ENCODE measurements at regions not wholly inside any gene's neighbourhood (a gene's known extent, or its start where the extent isn't known, plus 50 kb on each side); places are given as distances from the start of the nearest gene placed in this dataset.
"Not testable (repeated sequence)": the region's sequence is repeated elsewhere in the genome, so short reads cannot be mapped to it uniquely, and the experiment has no call there.

DNA sequence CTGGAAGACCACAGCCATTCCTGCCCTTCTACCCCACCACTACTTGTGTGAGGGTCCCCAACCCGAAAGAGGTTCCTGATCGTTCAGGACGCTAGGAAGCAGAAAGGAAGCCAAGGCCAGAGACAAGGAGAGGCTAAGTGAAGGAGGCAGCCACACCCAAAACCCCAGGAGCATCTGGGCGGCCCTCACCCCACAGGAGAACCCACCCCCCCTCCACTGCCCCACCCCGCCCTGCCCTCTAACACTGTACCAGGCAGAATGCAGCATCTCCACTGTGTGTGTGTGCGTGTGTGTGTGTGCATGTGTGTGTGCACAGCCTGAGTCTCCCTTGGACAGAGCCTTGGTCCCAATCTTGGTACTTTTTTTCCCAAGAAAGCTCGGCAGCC, 207.5 kb upstream of the HAAO start:
- no peak for DNase-seq

DNA sequence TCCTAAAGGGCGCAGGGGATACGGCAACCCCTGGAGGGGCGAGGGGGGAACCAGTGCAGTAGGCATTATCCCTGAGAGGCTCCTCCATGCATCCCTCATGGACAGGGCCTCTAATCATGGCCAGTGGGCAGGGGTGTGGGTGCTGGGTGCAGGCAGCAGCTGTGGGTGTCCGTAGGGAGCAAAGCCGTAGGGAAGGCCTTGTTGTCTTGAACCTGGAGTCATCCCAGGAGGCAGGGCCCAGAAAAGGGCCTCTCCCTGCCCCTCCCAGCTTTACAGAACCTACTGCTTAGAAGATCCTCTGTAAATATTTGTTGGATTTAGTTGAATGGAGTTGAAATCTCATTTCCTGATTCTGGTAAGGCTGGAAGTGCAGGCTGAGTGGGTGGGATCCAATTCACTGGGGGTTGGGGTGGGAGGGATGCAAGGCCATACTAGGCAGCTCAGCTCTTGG, 207.0 kb upstream of the HAAO start:
- POLR2A ChIA-PET = no interaction called here
- peaks cover 0 to under 1% (median 0%) of the 10 kb centered on the region in 4 donors for H3K4me1 Mint-ChIP-seq

More for the DNA sequence above, 207.5 kb upstream of the HAAO start:
- peaks cover 0 to 8% (median 0%) of the 10 kb centered on the region in 3 donors for H3K36me3 Mint-ChIP-seq
- no peak for ATAC-seq
- H3K4me1 Mint-ChIP-seq = peaks cover 0 to 4% (median 0%) of the 10 kb centered on the region in 4 donors
- H3K27me3 Mint-ChIP-seq = no peaks in the 10 kb centered on the region
- H3K27ac Mint-ChIP-seq = peak overlapping the region in 1 of 10 donors; percentile 35
- no peak overlapping the region for H3K4me3 Mint-ChIP-seq
- POLR2A ChIA-PET = no interaction called here
- H3K9me3 Mint-ChIP-seq = peaks cover 0 to 9% (median 4%) of the 10 kb centered on the region in 9 donors

DNA sequence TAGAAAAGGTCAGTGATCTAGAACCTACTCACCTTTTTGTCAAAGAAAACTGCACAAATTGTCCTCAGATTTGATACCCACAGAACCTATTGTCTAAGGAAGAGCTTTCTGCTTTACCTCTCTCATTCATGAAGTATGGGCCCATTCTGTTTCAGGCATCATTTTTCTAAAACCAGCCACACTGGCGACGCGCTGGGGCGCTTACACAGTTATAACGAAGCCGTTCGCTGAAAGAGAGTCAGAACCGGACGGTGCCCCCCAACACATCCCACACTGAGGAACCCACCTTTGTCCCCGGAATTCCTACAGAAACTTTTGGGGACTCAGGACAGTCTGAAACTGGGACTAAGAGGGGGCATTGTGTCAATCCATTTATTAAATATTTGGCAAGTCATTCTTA, 206.3 kb upstream of the HAAO start:
- DNase-seq (no peak), ATAC-seq (no peak)
- Mint-ChIP-seq H3K4me1 (no peaks in the 10 kb centered on the region), H3K9me3 (peaks cover 0 to 9% (median 4%) of the 10 kb centered on the region in 9 donors), H3K27me3 (no peaks in the 10 kb centered on the region), H3K27ac (no peak overlapping the region), H3K4me3 (no peak overlapping the region), H3K36me3 (peaks cover 0 to 8% (median 0%) of the 10 kb centered on the region in 3 donors)
- POLR2A ChIA-PET = no interaction called here

More for the DNA sequence above, 207.0 kb upstream of the HAAO start:
- peaks cover 0 to 9% (median 4%) of the 10 kb centered on the region in 9 donors for H3K9me3 Mint-ChIP-seq
- H3K27me3 Mint-ChIP-seq = no peaks in the 10 kb centered on the region
- peaks cover 0 to 8% (median 0%) of the 10 kb centered on the region in 3 donors for H3K36me3 Mint-ChIP-seq
- no peak overlapping the region for H3K27ac Mint-ChIP-seq
- DNase-seq = no peak
- ATAC-seq = no peak
- no peak overlapping the region for H3K4me3 Mint-ChIP-seq

DNA sequence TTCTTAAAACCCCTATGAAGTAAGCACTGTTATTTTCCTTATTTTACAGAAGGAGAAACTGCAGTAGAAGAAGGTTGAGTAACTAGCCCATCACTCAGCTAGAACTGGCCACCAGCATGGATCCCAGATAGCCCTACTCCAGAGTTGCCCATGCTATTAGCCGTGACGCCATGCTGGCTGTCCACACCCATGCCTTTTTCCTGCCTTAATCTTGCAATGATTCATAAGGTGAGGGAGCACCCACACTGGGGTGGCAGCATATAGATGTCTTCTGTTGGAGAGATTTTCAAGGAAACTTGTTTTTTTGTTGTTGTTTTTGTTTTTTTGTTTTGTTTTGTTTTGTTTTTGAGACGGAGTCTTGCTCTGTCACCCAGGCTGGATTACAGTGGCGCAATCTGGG, 204.1 kb upstream of the HAAO start:
- POLR2A ChIA-PET = interaction anchor here (0.6 kb wide), 1 partner anchor 89 kb away, joined by 3 read pairs; no protein-coding TSS in a partner anchor
- no peak overlapping the region for H3K27ac Mint-ChIP-seq
- DNase-seq (no peak), ATAC-seq (no peak)
- H3K27me3 Mint-ChIP-seq = no peaks in the 10 kb centered on the region
- peaks cover 0 to 8% (median 0%) of the 10 kb centered on the region in 3 donors for H3K36me3 Mint-ChIP-seq
- H3K4me1 Mint-ChIP-seq = no peaks in the 10 kb centered on the region
- no peak overlapping the region for H3K4me3 Mint-ChIP-seq
- peaks cover 0 to 9% (median 4%) of the 10 kb centered on the region in 9 donors for H3K9me3 Mint-ChIP-seq

DNA sequence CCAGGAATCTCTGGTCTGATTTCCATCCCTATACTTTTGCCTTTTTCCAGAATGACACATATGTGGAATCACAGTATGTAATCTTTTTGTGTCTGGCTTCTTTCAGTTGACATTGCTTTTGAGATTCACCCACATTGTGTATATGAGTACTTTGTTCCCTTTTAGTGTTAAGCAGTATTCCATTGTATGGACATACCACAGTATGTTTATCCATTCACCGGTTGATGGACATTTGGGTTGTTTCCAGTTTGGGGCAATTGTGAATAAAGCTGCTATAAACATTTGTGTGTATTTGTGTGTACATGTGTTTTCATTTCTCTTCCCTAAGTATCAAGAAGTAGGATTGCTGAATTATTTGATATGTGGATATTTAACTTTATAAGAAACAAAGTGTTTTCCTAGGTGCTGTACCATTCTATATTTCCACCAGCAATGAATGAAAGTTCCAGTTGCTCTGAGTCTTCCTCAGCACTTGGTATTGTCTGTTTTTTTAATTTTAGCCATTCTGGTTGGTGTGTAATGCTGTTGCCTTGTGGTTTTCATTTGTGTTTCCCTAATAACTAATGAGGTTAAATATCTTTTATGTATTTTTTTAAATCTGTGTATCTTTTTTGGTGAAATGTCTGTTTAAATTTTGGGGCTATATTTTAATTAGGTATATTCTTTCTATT, 203.5 kb upstream of the HAAO start:
- ATAC-seq (no peak), DNase-seq (no peak)
- Mint-ChIP-seq H3K27me3 (no peaks in the 10 kb centered on the region), H3K9me3 (peaks cover 0 to 9% (median 4%) of the 10 kb centered on the region in 9 donors), H3K4me3 (no peak overlapping the region), H3K4me1 (no peaks in the 10 kb centered on the region), H3K27ac (no peak overlapping the region), H3K36me3 (peaks cover 0 to 8% (median 0%) of the 10 kb centered on the region in 3 donors)
- POLR2A ChIA-PET = interaction anchor here (0.6 kb wide), 1 partner anchor 90 kb away, joined by 3 read pairs; no protein-coding TSS in a partner anchor

DNA sequence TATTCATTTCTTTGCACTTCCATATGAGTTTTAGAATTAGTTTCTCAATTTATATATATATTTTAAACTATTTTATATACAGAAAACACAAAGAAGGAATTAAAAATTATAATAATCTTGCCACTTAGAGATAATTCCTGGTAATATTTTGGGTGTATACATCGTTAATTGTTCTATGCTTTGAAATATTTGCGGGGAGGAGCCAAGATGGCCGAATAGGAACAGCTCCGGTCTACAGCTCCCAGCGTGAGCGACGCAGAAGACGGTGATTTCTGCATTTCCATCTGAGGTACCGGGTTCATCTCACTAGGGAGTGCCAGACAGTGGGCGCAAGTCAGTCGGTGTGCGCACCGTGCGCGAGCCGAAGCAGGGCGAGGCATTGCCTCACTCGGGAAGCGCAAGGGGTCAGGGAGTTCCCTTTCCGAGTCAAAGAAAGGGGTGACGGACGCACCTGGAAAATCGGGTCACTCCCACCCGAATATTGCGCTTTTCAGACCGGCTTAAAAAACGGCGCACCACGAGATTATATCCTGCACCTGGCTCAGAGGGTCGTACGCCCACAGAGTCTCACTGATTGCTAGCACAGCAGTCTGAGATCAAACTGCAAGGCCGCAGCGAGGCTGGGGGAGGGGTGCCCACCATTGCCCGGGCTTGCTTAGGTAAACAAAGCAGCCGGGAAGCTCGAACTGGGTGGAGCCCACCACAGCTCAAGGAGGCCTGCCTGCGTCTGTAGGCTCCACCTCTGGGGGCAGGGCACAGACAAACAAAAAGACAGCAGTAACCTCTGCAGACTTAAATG, 197.1 kb upstream of the HAAO start:
- H3K36me3 Mint-ChIP-seq, H3K27me3 Mint-ChIP-seq, POLR2A ChIA-PET, ATAC-seq, H3K9me3 Mint-ChIP-seq: not testable (repeated sequence)
- H3K4me1 Mint-ChIP-seq = peaks cover 3 to 11% (median 7%) of the 10 kb centered on the region in 4 donors
- peak overlapping the region in 3 of 10 donors; percentile 35 to 69 (median 40) for H3K27ac Mint-ChIP-seq
- H3K4me3 Mint-ChIP-seq = peak overlapping the region in 2 of 10 donors; percentile 23 to 41
- DNase-seq = peak in 2 of 10 donors; percentile 9 to 27

DNA sequence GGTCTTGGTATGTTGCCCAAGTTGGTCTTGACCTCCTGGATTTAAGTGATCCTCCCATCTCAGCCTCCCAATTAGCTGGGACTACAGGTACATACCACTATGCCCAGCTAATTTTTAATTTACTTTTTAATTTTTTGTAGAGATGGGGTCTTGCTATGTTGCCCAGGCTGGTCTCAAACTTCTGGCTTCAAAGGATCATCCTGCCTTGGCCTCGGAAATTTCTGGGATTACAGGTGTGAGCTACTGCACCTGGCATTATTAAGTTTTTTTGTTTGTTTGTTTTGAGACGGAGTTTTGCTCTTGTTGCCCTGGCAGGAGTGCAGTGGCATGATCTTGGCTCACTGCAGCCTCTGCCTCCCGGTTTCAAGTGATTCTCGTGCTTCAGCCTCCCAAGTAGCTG, 195.7 kb upstream of the HAAO start:
- not testable (repeated sequence) for H3K4me3 Mint-ChIP-seq, DNase-seq, H3K9me3 Mint-ChIP-seq, H3K36me3 Mint-ChIP-seq, ATAC-seq, H3K27me3 Mint-ChIP-seq
- POLR2A ChIA-PET = interaction anchor here (1.3 kb wide), 1 partner anchor 231 kb away, joined by 5 read pairs; no protein-coding TSS in a partner anchor
- Mint-ChIP-seq H3K4me1 (peaks cover 3 to 11% (median 7%) of the 10 kb centered on the region in 4 donors), H3K27ac (peak overlapping the region in 1 of 10 donors; percentile 34)

DNA sequence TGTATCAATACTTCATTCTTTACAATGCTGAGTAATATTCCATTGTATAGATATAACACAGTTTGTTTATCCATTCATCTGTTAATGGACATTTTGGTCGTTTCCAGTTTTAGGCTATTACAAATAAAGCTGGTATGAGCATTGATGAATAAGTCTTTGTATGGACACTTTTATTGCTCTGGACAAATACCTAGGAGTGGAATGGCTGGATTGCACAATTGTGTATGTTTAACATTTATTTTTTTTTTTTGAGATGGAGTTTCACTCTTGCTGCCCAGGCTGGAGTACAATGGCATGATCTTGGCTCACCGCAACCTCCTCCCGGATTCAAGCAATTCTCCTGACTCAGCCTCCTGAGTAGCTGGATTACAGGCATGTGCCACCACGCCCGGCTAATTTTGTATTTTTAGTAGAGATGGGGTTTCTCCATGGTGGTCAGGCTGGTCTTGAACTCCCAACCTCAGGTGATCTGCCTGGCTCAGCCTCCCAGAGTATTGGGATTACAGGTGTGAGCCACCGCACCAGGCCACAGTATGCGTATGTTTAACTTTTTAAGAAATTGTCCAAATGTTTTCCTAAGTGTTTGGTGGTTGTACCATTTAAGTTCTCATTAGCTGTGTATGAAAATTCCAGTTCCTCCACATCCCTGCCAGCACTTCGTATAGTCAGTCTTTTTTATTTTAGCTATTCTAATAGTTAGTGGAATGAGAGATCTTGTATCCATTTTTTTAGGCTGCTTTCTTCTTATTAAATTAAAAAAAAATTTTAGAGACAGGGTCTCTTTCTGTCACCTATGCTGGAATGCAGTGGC, 194.9 kb upstream of the HAAO start:
- no peak for ATAC-seq
- POLR2A ChIA-PET = interaction anchor here (1.3 kb wide), 1 partner anchor 232 kb away, joined by 5 read pairs; no protein-coding TSS in a partner anchor
- Mint-ChIP-seq H3K36me3 (no peaks in the 10 kb centered on the region), H3K27ac (peak overlapping the region in 3 of 10 donors; percentile 0 to 20 (median 8)), H3K4me1 (peaks cover 3 to 11% (median 7%) of the 10 kb centered on the region in 4 donors), H3K4me3 (no peak overlapping the region), H3K27me3 (peaks cover 0 to 1% (median 0%) of the 10 kb centered on the region in 5 donors), H3K9me3 (peaks cover 0 to 2% (median 0%) of the 10 kb centered on the region in 9 donors)
- no peak for DNase-seq

DNA sequence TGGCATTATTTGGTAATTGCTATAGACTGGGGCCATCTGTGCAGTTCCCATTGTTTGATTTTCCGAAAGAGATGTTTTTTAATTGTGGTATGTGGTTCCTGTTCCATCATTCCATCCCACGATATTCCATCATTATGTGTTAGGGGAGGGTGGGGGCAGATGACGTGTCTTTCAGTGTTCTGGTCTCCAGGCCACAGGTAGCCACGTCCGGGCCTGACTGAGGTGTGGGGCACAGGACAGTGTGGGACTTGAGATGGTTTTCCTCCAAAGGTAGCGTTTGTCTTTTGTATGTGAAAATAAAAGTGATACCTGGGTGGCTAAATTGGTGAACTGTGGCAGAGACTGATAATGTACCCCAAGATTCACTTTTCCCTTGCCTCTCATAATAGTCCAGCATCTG, 192.2 kb upstream of the HAAO start:
- DNase-seq (peak in 1 of 10 donors; percentile 15), ATAC-seq (no peak)
- H3K9me3 Mint-ChIP-seq = no peaks in the 10 kb centered on the region

DNA sequence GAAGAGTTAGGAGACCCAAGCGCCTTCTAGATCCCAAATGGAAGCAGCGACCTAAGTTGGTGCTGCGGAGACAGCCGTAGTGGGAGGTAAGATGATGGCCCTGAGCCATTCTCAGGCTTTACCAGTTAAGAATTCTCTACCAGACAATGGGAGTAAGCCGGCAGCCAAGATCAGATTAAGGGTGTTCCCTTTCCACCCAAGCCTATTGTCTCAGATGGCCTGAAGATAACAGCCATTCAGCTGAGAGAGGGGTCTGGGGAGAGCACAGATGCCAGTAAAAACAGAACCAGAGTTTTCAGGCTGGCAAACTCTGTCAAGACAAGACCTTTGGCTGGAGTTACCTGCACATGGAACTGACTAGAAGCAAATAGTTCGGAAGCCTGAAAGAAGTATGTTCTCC, 191.7 kb upstream of the HAAO start:
- no peaks in the 10 kb centered on the region for H3K36me3 Mint-ChIP-seq
- DNase-seq = peak in 1 of 10 donors; percentile 9
- no peaks in the 10 kb centered on the region for H3K9me3 Mint-ChIP-seq
- H3K27me3 Mint-ChIP-seq = peaks cover 0 to 1% (median 0%) of the 10 kb centered on the region in 5 donors
- no peak for ATAC-seq
- no peak overlapping the region for H3K4me3 Mint-ChIP-seq
- POLR2A ChIA-PET = no interaction called here
- peaks cover 0 to 6% (median under 1%) of the 10 kb centered on the region in 4 donors for H3K4me1 Mint-ChIP-seq
- no peak overlapping the region for H3K27ac Mint-ChIP-seq

More for the DNA sequence above, 192.2 kb upstream of the HAAO start:
- Mint-ChIP-seq H3K4me3 (no peak overlapping the region), H3K4me1 (peaks cover 0 to 6% (median 4%) of the 10 kb centered on the region in 4 donors), H3K27ac (no peak overlapping the region), H3K36me3 (no peaks in the 10 kb centered on the region), H3K27me3 (peaks cover 0 to 1% (median 0%) of the 10 kb centered on the region in 5 donors)
- POLR2A ChIA-PET = no interaction called here

DNA sequence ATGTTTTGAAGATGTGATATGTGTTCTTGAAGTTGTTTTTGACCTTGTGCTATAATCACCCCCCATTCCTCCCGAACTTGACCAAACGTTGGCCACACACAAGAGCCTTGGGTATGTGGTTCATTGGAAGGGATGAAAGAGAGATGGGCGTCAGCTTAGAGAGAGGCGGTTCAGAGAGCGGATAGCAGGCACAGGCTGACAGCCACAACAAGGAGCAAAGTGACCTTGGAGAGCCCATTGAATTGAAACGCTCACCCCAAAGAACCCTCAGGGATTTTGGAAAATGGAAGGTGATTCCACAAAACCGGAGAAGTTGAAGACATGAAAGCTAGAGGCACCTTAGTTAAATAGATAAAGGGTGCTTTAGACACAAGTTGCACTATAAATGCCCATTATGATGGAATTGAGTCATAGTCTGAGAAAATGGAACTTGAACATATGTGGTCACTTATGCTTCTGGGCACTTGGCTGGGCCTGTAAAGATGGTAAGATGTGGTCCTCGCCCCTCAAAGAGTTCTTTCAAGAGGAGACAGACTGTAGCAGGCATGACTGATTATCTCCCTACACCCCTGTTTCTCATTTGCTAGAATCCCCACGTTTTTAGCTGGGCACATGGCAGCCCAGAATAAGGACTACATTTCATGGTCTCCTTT, 188.5 kb upstream of the HAAO start:
- Mint-ChIP-seq H3K4me3 (no peak overlapping the region), H3K4me1 (peaks cover 14 to 18% (median 16%) of the 10 kb centered on the region in 4 donors), H3K27me3 (peaks cover 0 to 1% (median 0%) of the 10 kb centered on the region in 5 donors), H3K27ac (no peak overlapping the region), H3K9me3 (no peaks in the 10 kb centered on the region), H3K36me3 (no peaks in the 10 kb centered on the region)
- DNase-seq = peak in 1 of 10 donors; percentile 4
- POLR2A ChIA-PET = interaction anchor here (0.7 kb wide), 1 partner anchor 48 kb away, joined by 3 read pairs; no protein-coding TSS in a partner anchor
- ATAC-seq = no peak

All from naive thymus-derived CD8-positive, alpha-beta T cell (primary cell).